ENCODE measurements at regions not wholly inside any gene's neighbourhood (a gene's known extent, or its start where the extent isn't known, plus 50 kb on each side); places are given as distances from the start of the nearest gene placed in this dataset.

GRCh38 chrX:138914767-138915166, 203.2 kb upstream of the FGF13 start:
- no peak for TF ChIP-seq RAD21 (IDR thresholded peaks at IDR 0.05)
- no peak for TF ChIP-seq CTCF (IDR thresholded peaks at IDR 0.05; ENCODE audit: low read depth, low read length, missing input control)
- TF ChIP-seq HNF4A (conservative IDR thresholded peaks at IDR 0.05): no peak
- no peak for TF ChIP-seq TAF1 (conservative IDR thresholded peaks at IDR 0.05)
- TF ChIP-seq EGR1 (IDR thresholded peaks at IDR 0.05; ENCODE audit: low read depth in 2 of 2): no peak
- TF ChIP-seq SP1 (IDR thresholded peaks at IDR 0.05): no peak
- no peak for TF ChIP-seq ZBTB33 (IDR thresholded peaks at IDR 0.05)
- no peak for TF ChIP-seq MAX (IDR thresholded peaks at IDR 0.05)
- TF ChIP-seq YY1 (IDR thresholded peaks at IDR 0.05): no peak
- TF ChIP-seq GABPA (IDR thresholded peaks at IDR 0.05 in 1 of 2, conservative IDR thresholded peaks at IDR 0.05 in 1 of 2): no peak
- no peak for TF ChIP-seq ATF3 (IDR thresholded peaks at IDR 0.05)
- TF ChIP-seq FOXA1 (IDR thresholded peaks at IDR 0.05): no peak
